ENCODE measurements at regions not wholly inside any gene's neighbourhood (a gene's known extent, or its start where the extent isn't known, plus 50 kb on each side); places are given as distances from the start of the nearest gene placed in this dataset.

DNA sequence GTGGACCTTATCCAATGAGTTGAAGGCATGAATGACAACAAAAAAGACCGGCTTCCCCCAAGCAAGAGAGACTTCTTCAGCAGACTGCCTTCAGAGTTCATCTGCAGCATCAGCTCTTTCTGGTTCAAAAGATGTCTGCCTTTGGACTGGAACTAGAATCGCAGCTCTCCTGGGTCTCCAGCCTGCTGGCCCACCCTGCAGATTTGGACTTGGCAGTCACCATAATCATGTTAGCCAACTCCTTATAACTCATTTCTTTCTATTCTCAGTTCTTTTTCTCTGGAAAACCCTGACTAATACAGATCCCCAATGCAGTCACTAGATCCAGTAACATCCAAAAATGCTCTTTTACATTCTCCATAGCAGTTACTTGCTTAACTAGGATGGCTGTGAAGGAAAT lies 89.2 kb upstream of the MARK1 start:
- in situ Hi-C loops (cut with HindIII; ENCODE audit: extremely low pct_ligation_motif_present, low pct_unique_long_range_greater_than_20kb) = no loop called here
- BruUV-seq (replicated peaks) = no TSS peak
- no peak for TF ChIP-seq MIER3 (CRISPR knock-in tag; IDR thresholded peaks at IDR 0.05; ENCODE audit: borderline replicate concordance)
- no peak for TF ChIP-seq E2F1 (CRISPR knock-in tag; IDR thresholded peaks at IDR 0.05)
- no peak for TF ChIP-seq SATB2 (CRISPR knock-in tag; IDR thresholded peaks at IDR 0.05)
- no peak for TF ChIP-seq NFRKB (IDR thresholded peaks at IDR 0.05)
- TF ChIP-seq ZNF274 (CRISPR knock-in tag; IDR thresholded peaks at IDR 0.05) = no peak
- no peak for TF ChIP-seq ZNF674 (CRISPR knock-in tag; IDR thresholded peaks at IDR 0.05; ENCODE audit: low read depth)
- no peak for TF ChIP-seq ZNF24 (IDR thresholded peaks at IDR 0.05)
- TF ChIP-seq, protein P1, sequence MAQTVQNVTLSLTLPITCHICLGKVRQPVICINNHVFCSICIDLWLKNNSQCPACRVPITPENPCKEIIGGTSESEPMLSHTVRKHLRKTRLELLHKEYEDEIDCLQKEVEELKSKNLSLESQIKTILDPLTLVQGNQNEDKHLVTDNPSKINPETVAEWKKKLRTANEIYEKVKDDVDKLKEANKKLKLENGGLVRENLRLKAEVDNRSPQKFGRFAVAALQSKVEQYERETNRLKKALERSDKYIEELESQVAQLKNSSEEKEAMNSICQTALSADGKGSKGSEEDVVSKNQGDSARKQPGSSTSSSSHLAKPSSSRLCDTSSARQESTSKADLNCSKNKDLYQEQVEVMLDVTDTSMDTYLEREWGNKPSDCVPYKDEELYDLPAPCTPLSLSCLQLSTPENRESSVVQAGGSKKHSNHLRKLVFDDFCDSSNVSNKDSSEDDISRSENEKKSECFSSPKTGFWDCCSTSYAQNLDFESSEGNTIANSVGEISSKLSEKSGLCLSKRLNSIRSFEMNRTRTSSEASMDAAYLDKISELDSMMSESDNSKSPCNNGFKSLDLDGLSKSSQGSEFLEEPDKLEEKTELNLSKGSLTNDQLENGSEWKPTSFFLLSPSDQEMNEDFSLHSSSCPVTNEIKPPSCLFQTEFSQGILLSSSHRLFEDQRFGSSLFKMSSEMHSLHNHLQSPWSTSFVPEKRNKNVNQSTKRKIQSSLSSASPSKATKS (CRISPR knock-in tag; IDR thresholded peaks at IDR 0.05) = no peak
- no peak for TF ChIP-seq ZNF703 (CRISPR knock-in tag; IDR thresholded peaks at IDR 0.05; ENCODE audit: borderline replicate concordance)
- TF ChIP-seq NR2F6 (IDR thresholded peaks at IDR 0.05) = no peak
- TF ChIP-seq NR2F6 (CRISPR knock-in tag; IDR thresholded peaks at IDR 0.05) = no peak
- no peak for TF ChIP-seq SNAPC2 (CRISPR knock-in tag; IDR thresholded peaks at IDR 0.05)
- no peak for TF ChIP-seq SOX13 (IDR thresholded peaks at IDR 0.05)
- TF ChIP-seq SOX13 (CRISPR knock-in tag; conservative IDR thresholded peaks at IDR 0.05 in 1 of 2, IDR thresholded peaks at IDR 0.05 in 1 of 2) = no peak
- TF ChIP-seq, protein P2, sequence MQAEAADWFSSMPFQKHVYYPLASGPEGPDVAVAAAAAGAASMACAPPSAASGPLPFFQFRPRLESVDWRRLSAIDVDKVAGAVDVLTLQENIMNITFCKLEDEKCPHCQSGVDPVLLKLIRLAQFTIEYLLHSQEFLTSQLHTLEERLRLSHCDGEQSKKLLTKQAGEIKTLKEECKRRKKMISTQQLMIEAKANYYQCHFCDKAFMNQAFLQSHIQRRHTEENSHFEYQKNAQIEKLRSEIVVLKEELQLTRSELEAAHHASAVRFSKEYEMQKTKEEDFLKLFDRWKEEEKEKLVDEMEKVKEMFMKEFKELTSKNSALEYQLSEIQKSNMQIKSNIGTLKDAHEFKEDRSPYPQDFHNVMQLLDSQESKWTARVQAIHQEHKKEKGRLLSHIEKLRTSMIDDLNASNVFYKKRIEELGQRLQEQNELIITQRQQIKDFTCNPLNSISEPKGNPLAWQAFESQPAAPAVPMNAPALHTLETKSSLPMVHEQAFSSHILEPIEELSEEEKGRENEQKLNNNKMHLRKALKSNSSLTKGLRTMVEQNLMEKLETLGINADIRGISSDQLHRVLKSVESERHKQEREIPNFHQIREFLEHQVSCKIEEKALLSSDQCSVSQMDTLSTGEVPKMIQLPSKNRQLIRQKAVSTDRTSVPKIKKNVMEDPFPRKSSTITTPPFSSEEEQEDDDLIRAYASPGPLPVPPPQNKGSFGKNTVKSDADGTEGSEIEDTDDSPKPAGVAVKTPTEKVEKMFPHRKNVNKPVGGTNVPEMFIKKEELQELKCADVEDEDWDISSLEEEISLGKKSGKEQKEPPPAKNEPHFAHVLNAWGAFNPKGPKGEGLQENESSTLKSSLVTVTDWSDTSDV (CRISPR knock-in tag; IDR thresholded peaks at IDR 0.05) = no peak
- no peak for TF ChIP-seq ZHX1 (CRISPR knock-in tag; IDR thresholded peaks at IDR 0.05; ENCODE audit: low read depth)
- no peak for TF ChIP-seq MYC (CRISPR knock-in tag; IDR thresholded peaks at IDR 0.05; ENCODE audit: borderline replicate concordance)
- TF ChIP-seq ZKSCAN5 (CRISPR knock-in tag; IDR thresholded peaks at IDR 0.05) = no peak
- ATAC-seq (no peak), DNase-seq (ENCODE audit: low spot score) (no peak), FAIRE-seq (no peak)
- H3K4me3 ChIP-seq (replicated peaks in 1 of 3; ENCODE audit: insufficient read depth in 1 of 3, low read depth in 2 of 3, low read length in 3 of 3) = no peak overlapping the region
- ChIA-PET POLR2A (no interaction called here), CTCF (ENCODE audit: low intra/inter-chr PET ratio, low total read pairs) (no interaction called here)
- no peaks in the 10 kb centered on the region for H3K9me3 ChIP-seq (ENCODE audit: low read length)
- no peak overlapping the region for H3K4me2 ChIP-seq (ENCODE audit: low read depth, low read length)
- 8% methylated on average over 2 of the region's 2 CpGs for WGBS (ENCODE audit: low lambda C conversion rate)
- H3K9ac ChIP-seq (ENCODE audit: insufficient read depth, low read depth, low read length) = no peak overlapping the region
- no peaks in the 10 kb centered on the region for H3K79me2 ChIP-seq (ENCODE audit: insufficient read depth, low read length)
- H2AFZ ChIP-seq (ENCODE audit: low read length) = no peak overlapping the region
- H3K36me3 ChIP-seq (replicated peaks in 1 of 2; ENCODE audit: control insufficient read depth in 1 of 2, insufficient read depth in 2 of 2, low read length in 2 of 2) = no peaks in the 10 kb centered on the region
- H4K20me1 ChIP-seq (ENCODE audit: insufficient read depth, low read length) = no peaks in the 10 kb centered on the region
- no peaks in the 10 kb centered on the region for H3K27me3 ChIP-seq (ENCODE audit: control insufficient read depth in 1 of 2, insufficient read depth in 2 of 2, low read length in 2 of 2)
- no peak overlapping the region for H3K27ac ChIP-seq (ENCODE audit: extremely low read length, insufficient read depth, low read length)
- H3K4me1 ChIP-seq (ENCODE audit: insufficient read depth, low read length) = no peaks in the 10 kb centered on the region
- intact Hi-C loops (cut with micrococcal nuclease; ENCODE audit: unreplicated experiment) = no loop called here
